PC-3 (cell line): ENCODE measurements at regions not wholly inside any gene's neighbourhood (a gene's known extent, or its start where the extent isn't known, plus 50 kb on each side); places are given as distances from the start of the nearest gene placed in this dataset.

Source experiments
- ATAC-seq: fragments of 200-7000 bp; cut with Tn5 transposase; 2 replicates; pipeline ENCODE4 v1.9.1; 2020; ENCODE audit warnings: mild to moderate bottlenecking, moderate library complexity
- BruUV-seq: library from RNA; stranded (reverse); fragments of 400-500 nt; replicated peaks from 2 replicates; lab custom pipeline; 2021; lab: Mats Ljungman, UMichigan
- CTCF ChIA-PET: fragments of 300-600 bp; sonication (Branson Sonifier 250); formaldehyde crosslinking; loops from one replicate; lab custom pipeline; 2022; ENCODE audit warnings: antibody characterized with exemption; lab: Charles Lee
- POLR2A ChIA-PET: fragments of 300-600 bp; sonication (Branson Sonifier 250); formaldehyde crosslinking; loops from one replicate; lab custom pipeline; 2022; ENCODE audit warnings: antibody characterized with exemption; ENCODE audit not compliant: unreplicated experiment; lab: Charles Lee
- DNase-seq: peaks from one replicate; pipeline ENCODE4 v3.0.0-alpha.2; 2015
- H2AFZ ChIP-seq: fragments of 300-600 bp; sonication (generic); 2 replicates; pipeline ENCODE4 v1.6.0; 2016; ENCODE audit warnings: antibody characterized with exemption, low read length
- H3F3A ChIP-seq: fragments of 300-600 bp; sonication (generic); one replicate; pipeline ENCODE4 v1.6.0; 2017; ENCODE audit warnings: antibody characterized with exemption, low read length, control low read depth, mild to moderate bottlenecking; ENCODE audit not compliant: unreplicated experiment
- H3K27ac ChIP-seq: fragments of 300-600 bp; sonication (generic); 2 replicates; pipeline ENCODE4 v1.5.1; 2016; ENCODE audit warnings: mild to moderate bottlenecking, low read length
- H3K27me3 ChIP-seq: fragments of 300-600 bp; sonication (generic); 2 replicates; pipeline ENCODE4 v1.6.1; 2016; ENCODE audit warnings: low read length, mixed read lengths
- H3K36me3 ChIP-seq: fragments of 300-600 bp; sonication (generic); 2 replicates; pipeline ENCODE4 v1.6.1; 2016; ENCODE audit warnings: low read depth, mixed run types, low read length, mixed read lengths
- H3K4me1 ChIP-seq: fragments of 300-600 bp; sonication (generic); 2 replicates; pipeline ENCODE4 v1.5.1; 2016; ENCODE audit warnings: low read length; ENCODE audit not compliant: insufficient read depth
- H3K4me2 ChIP-seq: fragments of 300-600 bp; sonication (generic); 2 replicates; pipeline ENCODE4 v1.6.0; 2016; ENCODE audit warnings: low read length
- H3K4me3 ChIP-seq: fragments of 300-600 bp; sonication (generic); 2 replicates; pipeline ENCODE4 v1.5.1; 2016; ENCODE audit warnings: mild to moderate bottlenecking, low read length, mixed read lengths
- H3K79me2 ChIP-seq: fragments of 300-600 bp; sonication (generic); 2 replicates; pipeline ENCODE4 v1.6.1; 2017; ENCODE audit warnings: low read length, mixed read lengths
- H3K9ac ChIP-seq: fragments of 300-600 bp; sonication (generic); 2 replicates; pipeline ENCODE4 v1.6.0; 2016; ENCODE audit warnings: mild to moderate bottlenecking, low read length
- H3K9me2 ChIP-seq: fragments of 300-600 bp; sonication (generic); replicated peaks from 2 replicates; pipeline ENCODE4 v1.6.1; 2016; ENCODE audit warnings: mixed run types, low read length, mixed read lengths
- H3K9me3 ChIP-seq: fragments of 300-600 bp; sonication (generic); 2 replicates; pipeline ENCODE4 v1.6.1; 2016; ENCODE audit warnings: low read length, mixed read lengths
- H4K20me1 ChIP-seq: fragments of 300-600 bp; sonication (generic); 2 replicates; pipeline ENCODE4 v1.6.1; 2016; ENCODE audit warnings: low read length, mixed read lengths
- EZH2 ChIP-seq: fragments of 300-600 bp; sonication (generic); IDR thresholded peaks from one replicate; pipeline ENCODE4 v1.6.1; 2017; ENCODE audit warnings: antibody characterized with exemption, mild to moderate bottlenecking, low read length; ENCODE audit not compliant: unreplicated experiment
- EZH2phosphoT487 ChIP-seq: fragments of 300-600 bp; sonication (generic); IDR thresholded peaks from 2 replicates; pipeline ENCODE4 v1.6.1; 2018; ENCODE audit warnings: mild to moderate bottlenecking, antibody characterized with exemption, low read length, borderline replicate concordance
- intact Hi-C: fragments of 100-400 bp; cut with micrococcal nuclease; formaldehyde crosslinking; loops from 2 replicates; pipeline ENCODE4 v1.9.0; 2023
- TF ChIP-seq, protein P1 (sequence below): fragments of 300-600 bp; sonication (generic); conservative IDR thresholded peaks from 2 replicates; pipeline ENCODE4 v1.5.1; 2017; ENCODE audit warnings: antibody characterized with exemption, low read depth, mild to moderate bottlenecking, low read length

DNA sequence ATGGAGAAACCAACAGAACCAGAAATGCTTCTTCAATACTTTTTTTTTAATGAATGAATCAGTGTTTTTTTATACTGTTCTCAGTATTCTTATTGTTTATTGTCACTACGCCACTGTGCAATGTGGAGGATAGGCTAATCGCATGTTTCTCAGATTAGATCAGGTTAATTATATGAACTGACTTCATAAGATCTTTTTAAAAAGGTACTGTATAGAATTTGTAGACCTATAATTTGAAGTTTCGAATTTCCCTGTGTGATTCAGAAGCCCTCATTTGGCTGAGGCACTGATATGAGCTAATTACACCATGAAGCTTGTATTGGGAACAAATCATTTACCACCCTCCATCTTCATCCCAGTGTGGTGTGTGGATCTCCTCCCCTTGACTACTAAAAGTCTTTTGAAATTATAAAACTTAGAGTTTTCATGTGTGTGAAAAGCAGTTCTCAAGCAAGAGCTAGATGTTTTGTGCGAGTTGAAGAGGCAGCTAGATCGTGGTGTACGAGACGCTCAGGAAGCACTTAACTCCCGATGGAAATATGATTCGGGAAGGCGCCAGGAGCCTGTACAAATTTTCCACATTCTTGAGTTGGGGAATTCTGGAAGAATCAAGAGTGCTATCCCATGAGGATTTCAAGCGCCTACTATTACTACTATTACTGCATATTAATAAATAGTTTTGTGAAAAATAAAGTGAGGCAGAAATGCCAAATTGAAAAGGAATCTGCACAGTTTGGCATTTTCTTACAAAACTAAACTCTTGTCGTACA, 52.1 kb upstream of the KCNE2 start:
- DNase-seq = no peak
- Histone ChIP-seq H3F3A (no peaks in the 10 kb centered on the region), H3K9ac (no peak overlapping the region), H3K27ac (no peak overlapping the region), H3K4me1 (no peaks in the 10 kb centered on the region), H2AFZ (no peak overlapping the region), H3K4me3 (no peak overlapping the region), H3K27me3 (peaks cover 4% of the 10 kb centered on the region; the same call in 1 of the 2 replicates), H4K20me1 (no peaks in the 10 kb centered on the region), H3K79me2 (no peaks in the 10 kb centered on the region), H3K9me3 (no peaks in the 10 kb centered on the region), H3K4me2 (no peak overlapping the region), H3K9me2 (no peaks in the 10 kb centered on the region), H3K36me3 (no peaks in the 10 kb centered on the region)
- no peak for ATAC-seq
- POLR2A ChIA-PET = no interaction called here
- BruUV-seq = no TSS peak
- intact Hi-C loops = no loop called here
- TF ChIP-seq, protein P1, sequence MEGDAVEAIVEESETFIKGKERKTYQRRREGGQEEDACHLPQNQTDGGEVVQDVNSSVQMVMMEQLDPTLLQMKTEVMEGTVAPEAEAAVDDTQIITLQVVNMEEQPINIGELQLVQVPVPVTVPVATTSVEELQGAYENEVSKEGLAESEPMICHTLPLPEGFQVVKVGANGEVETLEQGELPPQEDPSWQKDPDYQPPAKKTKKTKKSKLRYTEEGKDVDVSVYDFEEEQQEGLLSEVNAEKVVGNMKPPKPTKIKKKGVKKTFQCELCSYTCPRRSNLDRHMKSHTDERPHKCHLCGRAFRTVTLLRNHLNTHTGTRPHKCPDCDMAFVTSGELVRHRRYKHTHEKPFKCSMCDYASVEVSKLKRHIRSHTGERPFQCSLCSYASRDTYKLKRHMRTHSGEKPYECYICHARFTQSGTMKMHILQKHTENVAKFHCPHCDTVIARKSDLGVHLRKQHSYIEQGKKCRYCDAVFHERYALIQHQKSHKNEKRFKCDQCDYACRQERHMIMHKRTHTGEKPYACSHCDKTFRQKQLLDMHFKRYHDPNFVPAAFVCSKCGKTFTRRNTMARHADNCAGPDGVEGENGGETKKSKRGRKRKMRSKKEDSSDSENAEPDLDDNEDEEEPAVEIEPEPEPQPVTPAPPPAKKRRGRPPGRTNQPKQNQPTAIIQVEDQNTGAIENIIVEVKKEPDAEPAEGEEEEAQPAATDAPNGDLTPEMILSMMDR = no peak
- TF ChIP-seq EZH2 = no peak
- no peak for TF ChIP-seq EZH2phosphoT487
- CTCF ChIA-PET = no interaction called here

DNA sequence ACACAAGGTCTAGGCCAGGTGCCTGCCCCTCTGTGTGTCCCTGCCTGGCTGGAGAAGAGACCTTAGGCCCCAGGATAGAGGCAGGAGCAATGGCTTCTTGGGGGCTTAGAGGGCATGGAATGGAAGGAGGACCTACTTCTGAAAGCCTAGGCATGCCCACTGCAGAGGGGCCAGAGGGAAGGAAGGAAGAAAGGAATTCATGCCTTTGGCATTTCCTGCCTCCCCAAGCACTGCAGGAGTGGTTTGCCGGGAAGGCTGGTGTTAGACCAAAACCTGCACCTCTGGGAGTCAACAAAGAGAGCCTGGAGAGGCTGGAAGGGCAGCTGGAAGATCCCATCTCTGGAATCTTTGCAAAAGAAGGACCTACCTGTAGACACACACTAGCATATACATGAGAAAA, 50.7 kb upstream of the KCNE2 start:
- no peaks in the 10 kb centered on the region for H3K36me3 ChIP-seq
- H3K9ac ChIP-seq = no peak overlapping the region
- peak; percentile 28 for DNase-seq
- no peaks in the 10 kb centered on the region for H3F3A ChIP-seq
- H3K79me2 ChIP-seq = no peaks in the 10 kb centered on the region
- TF ChIP-seq, protein P1 = no peak
- TF ChIP-seq EZH2 (no peak), EZH2phosphoT487 (no peak)
- no peak overlapping the region for H3K4me3 ChIP-seq
- no peaks in the 10 kb centered on the region for H3K9me3 ChIP-seq
- peaks cover 18% of the 10 kb centered on the region for H3K27me3 ChIP-seq
- H3K4me2 ChIP-seq = no peak overlapping the region
- POLR2A ChIA-PET = no interaction called here
- peak; percentile 55; the same call in 1 of the 2 replicates for ATAC-seq
- H3K4me1 ChIP-seq = no peaks in the 10 kb centered on the region
- no peaks in the 10 kb centered on the region for H4K20me1 ChIP-seq
- H2AFZ ChIP-seq = no peak overlapping the region; the same call in 1 of the 2 replicates
- intact Hi-C loops = no loop called here
- H3K27ac ChIP-seq = no peak overlapping the region
- BruUV-seq = no TSS peak
- no peaks in the 10 kb centered on the region for H3K9me2 ChIP-seq
- CTCF ChIA-PET = no interaction called here
